GM23338 (cell line): ENCODE measurements at regions not wholly inside any gene's neighbourhood (a gene's known extent, or its start where the extent isn't known, plus 50 kb on each side); places are given as distances from the start of the nearest gene placed in this dataset.
A peak's percentile ranks its signal among the peaks of the same experiment; 100 is the strongest.

Source experiments
- ATAC-seq: fragments of 200-7000 bp; cut with Tn5 transposase; 3 replicates; pipeline ENCODE4 v1.9.1; 2020
- DNase-seq: peaks from one replicate; pipeline ENCODE4 v3.0.0-alpha.2; 2015; ENCODE audit warnings: low spot score
- H2AFZ ChIP-seq: fragments of 200-600 bp; sonication (generic); 2 replicates; pipeline ENCODE4 v1.8.0; 2016; ENCODE audit warnings: antibody characterized with exemption, mild to moderate bottlenecking, moderate library complexity
- H3F3A ChIP-seq: fragments of 200-600 bp; sonication (generic); replicated peaks from 2 replicates; pipeline ENCODE4 v1.8.0; 2017; ENCODE audit warnings: antibody characterized with exemption, mixed run types, low read depth
- H3K27ac ChIP-seq: fragments of 200-600 bp; sonication (generic); 2 replicates; pipeline ENCODE4 v1.6.1; 2016; ENCODE audit warnings: low read depth
- H3K27me3 ChIP-seq: fragments of 200-600 bp; sonication (generic); 2 replicates; pipeline ENCODE4 v1.8.0; 2016; ENCODE audit warnings: mild to moderate bottlenecking, mixed run types, moderate library complexity; ENCODE audit not compliant: insufficient read depth
- H3K36me3 ChIP-seq: fragments of 200-600 bp; sonication (generic); 2 replicates; pipeline ENCODE4 v1.8.0; 2016; ENCODE audit warnings: mild to moderate bottlenecking; ENCODE audit not compliant: insufficient read depth
- H3K4me1 ChIP-seq: fragments of 200-600 bp; sonication (generic); 2 replicates; pipeline ENCODE4 v1.8.0; 2016; ENCODE audit warnings: mild to moderate bottlenecking, moderate library complexity; ENCODE audit not compliant: insufficient read depth
- H3K4me2 ChIP-seq: fragments of 200-600 bp; sonication (generic); 2 replicates; pipeline ENCODE4 v1.7.1; 2017; ENCODE audit warnings: mixed run types
- H3K4me3 ChIP-seq: fragments of 200-600 bp; sonication (generic); 2 replicates; pipeline ENCODE4 v1.6.1; 2016; ENCODE audit warnings: mixed run types
- H3K79me2 ChIP-seq: fragments of 200-600 bp; sonication (generic); replicated peaks from 2 replicates; pipeline ENCODE4 v1.8.0; 2017; ENCODE audit warnings: mild to moderate bottlenecking; ENCODE audit not compliant: insufficient read depth
- H3K9me2 ChIP-seq: fragments of 200-600 bp; sonication (generic); 2 replicates; pipeline ENCODE4 v1.8.0; 2017; ENCODE audit not compliant: insufficient read depth
- H4K20me1 ChIP-seq: fragments of 200-600 bp; sonication (generic); replicated peaks from 2 replicates; pipeline ENCODE4 v1.8.0; 2017; ENCODE audit warnings: mild to moderate bottlenecking; ENCODE audit not compliant: insufficient read depth
- H3K27ac Mint-ChIP-seq: 2 replicates; pipeline ENCODE4 v1.8.0; 2020; ENCODE audit warnings: inconsistent platforms, mild to moderate bottlenecking, moderate library complexity, mixed read lengths
- H3K27me3 Mint-ChIP-seq: 3 replicates; pipeline ENCODE4 v1.8.0; 2022; ENCODE audit warnings: low read depth, mild to moderate bottlenecking, moderate library complexity, mixed read lengths, inconsistent platforms; ENCODE audit not compliant: insufficient read depth, poor library complexity
- H3K36me3 Mint-ChIP-seq: 3 replicates; pipeline ENCODE4 v1.8.0; 2021; ENCODE audit warnings: low read depth, mild to moderate bottlenecking, inconsistent platforms, moderate library complexity, mixed read lengths
- H3K4me1 Mint-ChIP-seq: 3 replicates; pipeline ENCODE4 v1.8.0; 2020; ENCODE audit warnings: mild to moderate bottlenecking, inconsistent platforms, mixed read lengths
- H3K4me3 Mint-ChIP-seq: 3 replicates; pipeline ENCODE4 v1.8.0; 2021; ENCODE audit warnings: moderate library complexity, mild to moderate bottlenecking, inconsistent platforms, mixed read lengths
- H3K9me3 Mint-ChIP-seq: 3 replicates; pipeline ENCODE4 v1.8.0; 2020; ENCODE audit warnings: moderate library complexity, mild to moderate bottlenecking, inconsistent platforms, mixed read lengths
- CREB1 ChIP-seq: fragments of 250-450 bp; sonication (Bioruptor Pico); IDR thresholded peaks from 2 replicates; pipeline ENCODE4 v1.5.0; 2020; ENCODE audit warnings: low read depth, mild to moderate bottlenecking, moderate library complexity
- EZH2phosphoT487 ChIP-seq: fragments of 200-600 bp; sonication (generic); IDR thresholded peaks from one replicate; pipeline ENCODE4 v1.8.1; 2018; ENCODE audit warnings: antibody characterized with exemption; ENCODE audit not compliant: unreplicated experiment
- JUNB ChIP-seq: IDR thresholded peaks from one replicate; pipeline ENCODE4 v1.6.1; 2016; ENCODE audit warnings: antibody characterized with exemption; ENCODE audit not compliant: unreplicated experiment
- NANOG ChIP-seq: IDR thresholded peaks from 2 replicates; pipeline ENCODE4 v1.6.1; 2016; ENCODE audit warnings: antibody characterized with exemption, borderline replicate concordance
- POLR2AphosphoS5 ChIP-seq: IDR thresholded peaks from 2 replicates; pipeline ENCODE4 v1.6.1; 2016; ENCODE audit warnings: antibody characterized with exemption, low read depth
- STAT1 ChIP-seq: IDR thresholded peaks from one replicate; pipeline ENCODE4 v1.6.1; 2016; ENCODE audit warnings: antibody characterized with exemption; ENCODE audit not compliant: unreplicated experiment
- ZNF114 ChIP-seq: fragments of 250-450 bp; sonication (Bioruptor Pico); IDR thresholded peaks from 2 replicates; pipeline ENCODE4 v1.5.0; 2020; ENCODE audit warnings: mild to moderate bottlenecking, moderate library complexity
- ZNF331 ChIP-seq: fragments of 250-450 bp; sonication (Bioruptor Pico); IDR thresholded peaks from 2 replicates; pipeline ENCODE4 v1.5.0; 2020; ENCODE audit warnings: low read depth, mild to moderate bottlenecking, moderate library complexity
- TF ChIP-seq, protein P1 (sequence below): IDR thresholded peaks from one replicate; pipeline ENCODE4 v1.6.1; 2018; ENCODE audit warnings: antibody characterized with exemption; ENCODE audit not compliant: unreplicated experiment
- TF ChIP-seq, protein P2 (sequence below), 2 experiments: fragments of 200-600 bp in 1 of 2; sonication (generic) in 1 of 2; conservative IDR thresholded peaks; 2 replicates each; pipeline versions ENCODE4 v1.5.1 to v1.6.1; 2016 to 2017; ENCODE audit warnings: antibody characterized with exemption in 2 of 2, low read depth in 2 of 2, mild to moderate bottlenecking in 2 of 2, moderate library complexity in 1 of 2

DNA sequence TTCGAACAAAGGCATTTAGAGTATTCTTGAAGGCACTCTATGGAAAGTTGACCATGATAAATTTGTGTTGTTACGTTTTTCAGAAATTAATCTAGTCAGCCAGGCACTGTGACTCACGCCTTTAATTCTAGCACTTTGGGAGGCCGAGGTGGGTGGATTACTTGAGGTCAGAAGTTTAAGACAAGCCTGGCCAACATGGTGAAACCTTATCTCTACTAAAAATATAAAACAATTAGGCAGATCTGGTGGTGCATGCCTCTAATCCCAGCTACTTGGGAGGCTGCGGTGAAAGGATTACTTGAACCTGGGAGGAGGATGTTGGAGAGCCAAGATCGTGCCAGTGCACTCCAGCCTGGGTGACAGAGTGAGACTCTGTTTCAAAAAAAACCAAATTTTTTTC is 130.6 kb upstream of the BRINP3 start (continued):
- TF ChIP-seq, protein P1, sequence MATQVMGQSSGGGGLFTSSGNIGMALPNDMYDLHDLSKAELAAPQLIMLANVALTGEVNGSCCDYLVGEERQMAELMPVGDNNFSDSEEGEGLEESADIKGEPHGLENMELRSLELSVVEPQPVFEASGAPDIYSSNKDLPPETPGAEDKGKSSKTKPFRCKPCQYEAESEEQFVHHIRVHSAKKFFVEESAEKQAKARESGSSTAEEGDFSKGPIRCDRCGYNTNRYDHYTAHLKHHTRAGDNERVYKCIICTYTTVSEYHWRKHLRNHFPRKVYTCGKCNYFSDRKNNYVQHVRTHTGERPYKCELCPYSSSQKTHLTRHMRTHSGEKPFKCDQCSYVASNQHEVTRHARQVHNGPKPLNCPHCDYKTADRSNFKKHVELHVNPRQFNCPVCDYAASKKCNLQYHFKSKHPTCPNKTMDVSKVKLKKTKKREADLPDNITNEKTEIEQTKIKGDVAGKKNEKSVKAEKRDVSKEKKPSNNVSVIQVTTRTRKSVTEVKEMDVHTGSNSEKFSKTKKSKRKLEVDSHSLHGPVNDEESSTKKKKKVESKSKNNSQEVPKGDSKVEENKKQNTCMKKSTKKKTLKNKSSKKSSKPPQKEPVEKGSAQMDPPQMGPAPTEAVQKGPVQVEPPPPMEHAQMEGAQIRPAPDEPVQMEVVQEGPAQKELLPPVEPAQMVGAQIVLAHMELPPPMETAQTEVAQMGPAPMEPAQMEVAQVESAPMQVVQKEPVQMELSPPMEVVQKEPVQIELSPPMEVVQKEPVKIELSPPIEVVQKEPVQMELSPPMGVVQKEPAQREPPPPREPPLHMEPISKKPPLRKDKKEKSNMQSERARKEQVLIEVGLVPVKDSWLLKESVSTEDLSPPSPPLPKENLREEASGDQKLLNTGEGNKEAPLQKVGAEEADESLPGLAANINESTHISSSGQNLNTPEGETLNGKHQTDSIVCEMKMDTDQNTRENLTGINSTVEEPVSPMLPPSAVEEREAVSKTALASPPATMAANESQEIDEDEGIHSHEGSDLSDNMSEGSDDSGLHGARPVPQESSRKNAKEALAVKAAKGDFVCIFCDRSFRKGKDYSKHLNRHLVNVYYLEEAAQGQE: no peak
- TF ChIP-seq POLR2AphosphoS5 (no peak), NANOG (no peak), JUNB (no peak), STAT1 (no peak), CREB1 (CRISPR knock-in tag) (no peak)
- TF ChIP-seq, protein P2, sequence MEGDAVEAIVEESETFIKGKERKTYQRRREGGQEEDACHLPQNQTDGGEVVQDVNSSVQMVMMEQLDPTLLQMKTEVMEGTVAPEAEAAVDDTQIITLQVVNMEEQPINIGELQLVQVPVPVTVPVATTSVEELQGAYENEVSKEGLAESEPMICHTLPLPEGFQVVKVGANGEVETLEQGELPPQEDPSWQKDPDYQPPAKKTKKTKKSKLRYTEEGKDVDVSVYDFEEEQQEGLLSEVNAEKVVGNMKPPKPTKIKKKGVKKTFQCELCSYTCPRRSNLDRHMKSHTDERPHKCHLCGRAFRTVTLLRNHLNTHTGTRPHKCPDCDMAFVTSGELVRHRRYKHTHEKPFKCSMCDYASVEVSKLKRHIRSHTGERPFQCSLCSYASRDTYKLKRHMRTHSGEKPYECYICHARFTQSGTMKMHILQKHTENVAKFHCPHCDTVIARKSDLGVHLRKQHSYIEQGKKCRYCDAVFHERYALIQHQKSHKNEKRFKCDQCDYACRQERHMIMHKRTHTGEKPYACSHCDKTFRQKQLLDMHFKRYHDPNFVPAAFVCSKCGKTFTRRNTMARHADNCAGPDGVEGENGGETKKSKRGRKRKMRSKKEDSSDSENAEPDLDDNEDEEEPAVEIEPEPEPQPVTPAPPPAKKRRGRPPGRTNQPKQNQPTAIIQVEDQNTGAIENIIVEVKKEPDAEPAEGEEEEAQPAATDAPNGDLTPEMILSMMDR (conservative IDR thresholded peaks at IDR 0.05; ENCODE audit: low read depth in 2 of 2): no peak

DNA sequence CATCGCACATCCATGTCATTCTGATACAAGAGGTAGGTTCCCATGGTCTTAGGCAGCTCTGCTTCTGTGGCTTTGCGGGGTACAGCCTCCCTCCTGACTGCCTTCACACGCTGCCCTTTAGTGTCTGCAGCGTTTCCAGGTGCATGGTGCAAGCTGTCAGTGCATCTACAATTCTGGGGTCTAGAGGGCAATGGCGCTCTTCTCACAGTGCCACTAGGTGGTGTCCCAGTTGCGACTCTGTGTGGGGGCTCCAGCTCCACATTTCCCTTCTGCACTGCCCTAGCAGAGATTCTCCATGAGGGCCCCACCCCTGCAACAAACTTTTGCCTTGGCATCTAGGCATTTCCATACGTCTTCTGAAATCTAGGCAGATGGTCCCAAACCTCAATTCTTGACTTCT is 138.2 kb upstream of the BRINP3 start:
- Mint-ChIP-seq H3K27ac (no peak overlapping the region), H3K4me1 (peaks cover 8% of the 10 kb centered on the region), H3K4me3 (no peak overlapping the region), H3K27me3 (no peaks in the 10 kb centered on the region), H3K9me3 (no peaks in the 10 kb centered on the region), H3K36me3 (no peaks in the 10 kb centered on the region)
- Histone ChIP-seq H3K27me3 (no peaks in the 10 kb centered on the region), H2AFZ (no peak overlapping the region), H3K27ac (no peak overlapping the region), H3K79me2 (no peaks in the 10 kb centered on the region), H4K20me1 (no peaks in the 10 kb centered on the region), H3K36me3 (no peaks in the 10 kb centered on the region), H3K4me2 (no peak overlapping the region), H3K9me2 (no peaks in the 10 kb centered on the region), H3K4me3 (no peak overlapping the region), H3K4me1 (peaks cover 7% of the 10 kb centered on the region), H3F3A (no peaks in the 10 kb centered on the region)
- no peak for TF ChIP-seq JUNB
- TF ChIP-seq ZNF331: no peak
- no peak for TF ChIP-seq POLR2AphosphoS5
- TF ChIP-seq, protein P2 (conservative IDR thresholded peaks at IDR 0.05; ENCODE audit: low read depth in 2 of 2): peak; percentile 50 to 73
- TF ChIP-seq, protein P1: no peak
- TF ChIP-seq ZNF114 (CRISPR knock-in tag): no peak; the same call in 1 of the 2 replicates
- TF ChIP-seq CREB1 (CRISPR knock-in tag): no peak
- no peak for TF ChIP-seq NANOG
- TF ChIP-seq EZH2phosphoT487: no peak
- ATAC-seq (peak; percentile 72), DNase-seq (peak; percentile 42)
